HG03558 (cell line): ENCODE measurements at regions not wholly inside any gene's neighbourhood (a gene's known extent, or its start where the extent isn't known, plus 50 kb on each side); places are given as distances from the start of the nearest gene placed in this dataset.
"Not testable (repeated sequence)": the region's sequence is repeated elsewhere in the genome, so short reads cannot be mapped to it uniquely, and the experiment has no call there.

Experiments
- ATAC-seq: cut with Tn5 transposase; IDR thresholded peaks from one replicate; pipeline ENCODE4 v1.9.1; 2021; ENCODE audit warnings: moderate number of reproducible peaks; ENCODE audit not compliant: unreplicated experiment; ENCODE audit errors: extremely low read depth

- no peak for ATAC-seq
Observed at GRCh38 chr5:56763711-56764466, 51.5 kb upstream of the MAP3K1 start.

- no peak for ATAC-seq
Observed at GRCh38 chr5:56763182-56763581, 52.2 kb upstream of the MAP3K1 start.

GRCh38 chr5:56761151-56761885, 54.0 kb upstream of the MAP3K1 start:
- no peak for ATAC-seq

- no peak for ATAC-seq
Observed at GRCh38 chr5:56760723-56761122, 54.6 kb upstream of the MAP3K1 start.

GRCh38 chr5:56759521-56760216, 55.7 kb upstream of the MAP3K1 start:
- no peak for ATAC-seq

- ATAC-seq: no peak
Observed at GRCh38 chr5:56757077-56757476, 58.3 kb upstream of the MAP3K1 start.

GRCh38 chr5:56755036-56755555, 60.3 kb upstream of the MAP3K1 start:
- no peak for ATAC-seq

GRCh38 chr5:56753588-56753987, 61.8 kb upstream of the MAP3K1 start:
- ATAC-seq: not testable (repeated sequence)

- no peak for ATAC-seq
Observed at GRCh38 chr5:56751572-56752313, 63.6 kb upstream of the MAP3K1 start.

GRCh38 chr5:56749842-56750241, 65.5 kb upstream of the MAP3K1 start:
- no peak for ATAC-seq

- no peak for ATAC-seq
Observed at GRCh38 chr5:56746553-56747339, 68.6 kb upstream of the MAP3K1 start.

GRCh38 chr5:56745864-56746263, 69.5 kb upstream of the MAP3K1 start:
- ATAC-seq: no peak

- no peak for ATAC-seq
Observed at GRCh38 chr5:56740868-56741267, 74.5 kb upstream of the MAP3K1 start.

- no peak for ATAC-seq
Observed at GRCh38 chr5:56739990-56740389, 75.4 kb upstream of the MAP3K1 start.

GRCh38 chr5:56737951-56738606, 77.3 kb upstream of the MAP3K1 start:
- ATAC-seq: no peak

- ATAC-seq: no peak
Observed at GRCh38 chr5:56737002-56737621, 78.2 kb upstream of the MAP3K1 start.

- no peak for ATAC-seq
Observed at GRCh38 chr5:56735849-56736641, 79.3 kb upstream of the MAP3K1 start.
